GM12864 (cell line): ENCODE measurements at regions not wholly inside any gene's neighbourhood (a gene's known extent, or its start where the extent isn't known, plus 50 kb on each side); places are given as distances from the start of the nearest gene placed in this dataset.
A peak's percentile ranks its signal among the peaks of the same experiment; 100 is the strongest.
"Not testable (repeated sequence)": the region's sequence is repeated elsewhere in the genome, so short reads cannot be mapped to it uniquely, and the experiment has no call there.

Experiments used
- DNase-seq: peaks from one replicate; pipeline ENCODE4 v3.0.0-alpha.2; 2011; ENCODE audit warnings: low read depth
- H3K4me3 ChIP-seq: 2 replicates; pipeline ENCODE4 v1.5.1; 2011; ENCODE audit warnings: mild to moderate bottlenecking, low read depth, low read length, control low read depth
- TF ChIP-seq, protein P1 (sequence below): IDR thresholded peaks from 2 replicates; pipeline ENCODE4 v1.5.1; 2011; ENCODE audit warnings: low read depth, mild to moderate bottlenecking, moderate library complexity, low read length, control low read depth, inconsistent platforms; ENCODE audit errors: missing control alignments

- DNase-seq: no peak
- TF ChIP-seq, protein P1, sequence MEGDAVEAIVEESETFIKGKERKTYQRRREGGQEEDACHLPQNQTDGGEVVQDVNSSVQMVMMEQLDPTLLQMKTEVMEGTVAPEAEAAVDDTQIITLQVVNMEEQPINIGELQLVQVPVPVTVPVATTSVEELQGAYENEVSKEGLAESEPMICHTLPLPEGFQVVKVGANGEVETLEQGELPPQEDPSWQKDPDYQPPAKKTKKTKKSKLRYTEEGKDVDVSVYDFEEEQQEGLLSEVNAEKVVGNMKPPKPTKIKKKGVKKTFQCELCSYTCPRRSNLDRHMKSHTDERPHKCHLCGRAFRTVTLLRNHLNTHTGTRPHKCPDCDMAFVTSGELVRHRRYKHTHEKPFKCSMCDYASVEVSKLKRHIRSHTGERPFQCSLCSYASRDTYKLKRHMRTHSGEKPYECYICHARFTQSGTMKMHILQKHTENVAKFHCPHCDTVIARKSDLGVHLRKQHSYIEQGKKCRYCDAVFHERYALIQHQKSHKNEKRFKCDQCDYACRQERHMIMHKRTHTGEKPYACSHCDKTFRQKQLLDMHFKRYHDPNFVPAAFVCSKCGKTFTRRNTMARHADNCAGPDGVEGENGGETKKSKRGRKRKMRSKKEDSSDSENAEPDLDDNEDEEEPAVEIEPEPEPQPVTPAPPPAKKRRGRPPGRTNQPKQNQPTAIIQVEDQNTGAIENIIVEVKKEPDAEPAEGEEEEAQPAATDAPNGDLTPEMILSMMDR: peak; percentile 67
Measured at GRCh38 chr3:61371123-61371522, 119.9 kb upstream of the FHIT start.

DNA sequence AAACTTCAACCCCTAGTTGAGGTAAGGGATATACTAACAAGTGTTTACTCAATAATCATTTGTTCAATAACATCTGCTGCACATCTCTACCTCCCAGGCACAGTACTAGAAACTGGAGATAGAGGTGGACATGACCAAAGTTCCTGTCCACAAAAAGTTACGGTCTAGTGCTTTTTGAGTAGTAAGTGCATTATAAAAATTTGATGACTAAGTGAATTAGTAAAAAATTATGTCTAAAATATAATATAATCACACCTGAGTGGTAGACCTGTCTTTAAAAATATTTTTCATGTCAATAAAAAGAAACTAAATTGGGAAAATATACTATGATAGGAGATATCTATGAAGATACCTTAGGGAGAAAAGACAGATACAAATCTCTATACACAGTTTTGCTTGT is 121.5 kb upstream of the FHIT start:
- no peak for DNase-seq
- TF ChIP-seq, protein P1: no peak
- no peak overlapping the region for H3K4me3 ChIP-seq

More at GRCh38 chr3:61371123-61371522, 119.9 kb upstream of the FHIT start:
- H3K4me3 ChIP-seq: no peak overlapping the region

DNA sequence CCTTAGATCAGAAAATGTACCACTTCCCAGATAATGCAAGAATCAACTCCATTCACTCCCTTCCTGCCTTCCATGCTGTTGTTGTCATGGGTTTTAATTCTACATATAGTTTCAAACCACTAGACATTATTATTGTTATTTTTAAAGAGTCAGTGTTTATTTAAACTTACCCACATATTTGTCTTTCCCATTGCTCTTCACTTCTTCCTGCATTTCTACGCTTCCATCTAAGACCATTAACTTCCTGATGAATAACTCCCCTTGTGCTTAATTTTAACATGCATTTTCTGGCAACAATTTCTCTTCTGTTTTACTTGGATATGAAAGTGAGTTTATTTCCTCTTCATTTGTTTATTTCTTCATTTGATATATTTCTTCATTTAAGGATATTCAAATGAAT is 127.1 kb upstream of the FHIT start:
- no peak overlapping the region for H3K4me3 ChIP-seq
- DNase-seq: no peak
- TF ChIP-seq, protein P1: no peak

DNA sequence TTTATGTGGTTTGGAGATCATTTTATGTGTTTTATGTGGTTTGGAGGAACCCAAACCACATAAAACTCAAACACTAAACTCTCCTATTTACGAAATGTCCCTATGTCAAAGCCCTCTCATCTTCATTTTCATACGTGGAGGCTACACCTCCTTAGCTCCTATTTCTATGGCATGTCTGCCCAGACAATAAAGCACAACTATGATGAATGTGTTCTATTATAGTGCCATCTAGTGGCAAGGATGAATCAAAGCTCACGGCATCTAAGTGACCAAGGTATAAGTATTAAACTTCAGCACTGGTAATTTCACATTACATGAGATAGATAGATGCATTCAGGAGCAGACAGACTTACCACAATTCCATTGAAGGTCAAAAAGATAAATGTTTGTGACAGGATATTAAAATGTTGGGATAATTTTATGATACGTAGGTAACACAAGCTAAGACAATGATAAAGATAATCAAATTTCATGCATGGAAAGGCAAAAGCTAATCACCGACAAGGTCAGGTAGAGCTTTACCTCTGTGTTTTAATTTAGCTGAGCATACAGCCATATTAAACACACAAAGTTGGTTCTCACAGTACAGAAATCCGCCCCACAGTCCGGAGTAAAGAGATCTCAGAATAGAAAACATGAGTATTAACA is 130.6 kb upstream of the FHIT start:
- H3K4me3 ChIP-seq: no peak overlapping the region
- TF ChIP-seq, protein P1: peak; percentile 48
- DNase-seq: no peak

GRCh38 chr3:61387817-61388216 is 136.6 kb upstream of the FHIT start:
- DNase-seq: no peak
- H3K4me3 ChIP-seq: no peak overlapping the region
- TF ChIP-seq, protein P1: no peak

DNA sequence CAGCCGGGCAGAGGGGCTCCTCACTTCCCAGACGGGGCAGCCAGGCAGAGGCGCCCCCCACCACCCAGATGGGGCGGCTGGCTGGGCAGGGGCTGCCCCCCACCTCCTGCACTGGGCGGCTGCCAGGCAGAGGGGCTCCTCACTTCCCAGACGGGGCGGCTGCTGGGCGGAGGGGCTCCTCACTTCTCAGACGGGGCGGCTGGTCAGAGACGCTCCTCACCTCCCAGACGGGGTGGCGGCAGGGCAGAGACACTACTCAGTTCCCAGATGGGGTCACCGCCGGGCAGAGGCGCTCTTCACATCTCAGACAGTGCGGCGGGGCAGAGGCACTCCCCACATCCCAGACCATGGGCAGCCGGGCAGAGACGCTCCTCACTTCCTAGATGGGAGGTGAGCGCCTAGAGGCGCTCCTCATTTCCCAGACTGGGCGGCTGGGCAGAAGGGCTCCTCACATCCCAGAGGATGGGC is 142.3 kb upstream of the FHIT start:
- H3K4me3 ChIP-seq, DNase-seq: not testable (repeated sequence)

DNA sequence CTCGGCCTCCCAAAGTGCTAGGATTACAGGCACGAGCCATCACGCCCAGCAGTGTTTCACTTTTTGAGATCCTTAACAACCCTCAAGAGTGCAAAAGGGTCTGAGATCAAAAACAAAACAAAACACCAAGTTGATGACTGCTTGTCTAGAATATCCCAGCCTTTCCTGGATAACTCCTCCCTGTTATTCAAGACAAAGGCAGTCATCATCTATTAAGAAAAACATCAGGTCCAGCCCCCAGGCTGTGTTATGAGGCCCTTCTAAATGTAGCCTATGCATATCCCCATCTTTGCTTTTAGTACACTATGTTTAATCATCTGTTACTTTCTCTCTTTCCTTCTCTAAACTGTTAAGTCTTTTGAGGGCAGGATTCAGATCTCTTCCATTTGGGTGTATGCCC is 150.1 kb upstream of the FHIT start:
- H3K4me3 ChIP-seq: no peak overlapping the region
- TF ChIP-seq, protein P1: no peak
- no peak for DNase-seq
